Endothelial cell of umbilical vein (primary cell): ENCODE measurements at regions not wholly inside any gene's neighbourhood (a gene's known extent, or its start where the extent isn't known, plus 50 kb on each side); places are given as distances from the start of the nearest gene placed in this dataset.

ENCODE experiments used
- BruUV-seq: library from RNA; stranded (reverse); fragments of 400-500 nt; replicated peaks from 2 replicates; lab custom pipeline; 2021; lab: Mats Ljungman, UMichigan
- CTCF ChIA-PET: fragments of 300-600, 350-600 bp; sonication (Branson Sonifier 250); formaldehyde crosslinking; loops from one replicate; lab custom pipeline; 2021; ENCODE audit warnings: antibody characterized with exemption, inconsistent platforms; lab: Charles Lee
- POLR2A ChIA-PET: fragments of 300-600, 350-600 bp; sonication (Branson Sonifier 250); formaldehyde crosslinking; loops from one replicate; lab custom pipeline; 2021; ENCODE audit warnings: antibody characterized with exemption, inconsistent platforms; lab: Charles Lee
- DNase-seq: peaks from one replicate; pipeline ENCODE4 v3.0.0-alpha.2; 2011; ENCODE audit warnings: low read depth, low spot score
- FAIRE-seq: peaks from 2 replicates; lab custom pipeline; 2011; peaks lifted over from hg19 to GRCh38; lab: Jason Lieb, UNC
- H2AFZ ChIP-seq: 2 replicates; pipeline ENCODE4 v1.6.0; 2012; ENCODE audit warnings: low read depth, low read length, control low read depth, inconsistent platforms
- H3K27ac ChIP-seq: 2 replicates; pipeline ENCODE4 v1.5.1; 2011; ENCODE audit warnings: low read depth, mild to moderate bottlenecking, control low read depth, low read length, moderate library complexity; ENCODE audit not compliant: insufficient read depth
- H3K27me3 ChIP-seq, 2 experiments: 2 replicates each; pipeline versions ENCODE4 v1.6.0 to v1.6.1; 2011; ENCODE audit warnings: low read length in 2 of 2, mixed read lengths in 1 of 2; ENCODE audit not compliant: control insufficient read depth in 2 of 2, insufficient read depth in 2 of 2
- H3K36me3 ChIP-seq, 2 experiments: 2 replicates in 1 of 2; 3 replicates in 1 of 2; pipeline ENCODE4 v1.5.1; 2011; ENCODE audit warnings: low read length in 2 of 2, mild to moderate bottlenecking in 1 of 2, moderate library complexity in 1 of 2; ENCODE audit not compliant: control insufficient read depth in 2 of 2, insufficient read depth in 2 of 2; ENCODE audit errors: extremely low read depth in 1 of 2
- H3K4me1 ChIP-seq: 3 replicates; pipeline ENCODE4 v1.5.1; 2011; ENCODE audit warnings: mild to moderate bottlenecking, low read length; ENCODE audit not compliant: control insufficient read depth, insufficient read depth; ENCODE audit errors: extremely low read depth
- H3K4me2 ChIP-seq: 2 replicates; pipeline ENCODE4 v1.6.1; 2011; ENCODE audit warnings: low read length, control low read depth, mixed read lengths; ENCODE audit not compliant: insufficient read depth
- H3K4me3 ChIP-seq, 3 experiments: fragments of 200-600 bp in 1 of 3; sonication (generic), shearing (Covaris generic) in 1 of 3; replicated peaks in 1 of 3; 2 replicates each; pipeline ENCODE4 v1.5.1; 2011 to 2016; ENCODE audit warnings: control low read depth in 3 of 3, low read length in 3 of 3, mild to moderate bottlenecking in 2 of 3, inconsistent platforms in 1 of 3, low read depth in 1 of 3, moderate library complexity in 1 of 3; ENCODE audit not compliant: insufficient read depth in 1 of 3
- H3K79me2 ChIP-seq: 2 replicates; pipeline ENCODE4 v1.6.0; 2012; ENCODE audit warnings: low read length, inconsistent platforms; ENCODE audit not compliant: control insufficient read depth, insufficient read depth
- H3K9ac ChIP-seq: replicated peaks from 2 replicates; pipeline ENCODE3; 2011; ENCODE audit warnings: low read length, control low read depth; ENCODE audit not compliant: insufficient read depth; ENCODE audit errors: extremely low read depth
- H3K9me1 ChIP-seq: replicated peaks from 3 replicates; pipeline ENCODE4 v1.6.0; 2011; ENCODE audit warnings: mild to moderate bottlenecking, low read length; ENCODE audit not compliant: control insufficient read depth, insufficient read depth; ENCODE audit errors: extremely low read depth
- H3K9me3 ChIP-seq: replicated peaks from 2 replicates; pipeline ENCODE4 v1.5.1; 2012; ENCODE audit warnings: low read length, inconsistent platforms; ENCODE audit not compliant: control insufficient read depth, insufficient read depth
- H4K20me1 ChIP-seq: replicated peaks from 2 replicates; pipeline ENCODE3; 2011; ENCODE audit warnings: mild to moderate bottlenecking, low read length; ENCODE audit not compliant: control insufficient read depth, insufficient read depth; ENCODE audit errors: extremely low read depth
- CTCF ChIP-seq, 2 donors: IDR thresholded peaks; 1 replicate in 1 of 2; 2 replicates in 1 of 2; pipeline ENCODE4 v1.5.1; 2011; ENCODE audit warnings: low read length in 2 of 2, mild to moderate bottlenecking in 2 of 2, moderate library complexity in 2 of 2, control low read depth in 1 of 2, inconsistent platforms in 1 of 2, low read depth in 1 of 2; ENCODE audit not compliant: insufficient read depth in 1 of 2; ENCODE audit errors: extremely low read depth in 1 of 2
- EZH2 ChIP-seq: IDR thresholded peaks from 2 replicates; pipeline ENCODE4 v1.6.1; 2012; ENCODE audit warnings: borderline replicate concordance, low read depth, mild to moderate bottlenecking, moderate library complexity, low read length, inconsistent platforms; ENCODE audit not compliant: severe bottlenecking
- FOS ChIP-seq: IDR thresholded peaks from 2 replicates; pipeline ENCODE4 v1.6.1; 2011; ENCODE audit warnings: mild to moderate bottlenecking, low read length, moderate library complexity, borderline replicate concordance; ENCODE audit not compliant: insufficient read depth
- GATA2 ChIP-seq: IDR thresholded peaks from 2 replicates; pipeline ENCODE4 v1.7.0; 2011; ENCODE audit warnings: low read depth, mild to moderate bottlenecking, moderate library complexity, mixed read lengths, low read length; ENCODE audit not compliant: insufficient read length, insufficient read depth
- JUN ChIP-seq: IDR thresholded peaks from 2 replicates; pipeline ENCODE4 v1.6.1; 2011; ENCODE audit warnings: borderline replicate concordance, low read depth; ENCODE audit not compliant: insufficient read length, insufficient read depth
- MAX ChIP-seq: IDR thresholded peaks from 2 replicates; pipeline ENCODE4 v1.6.1; 2011; ENCODE audit not compliant: insufficient read depth, insufficient read length
- MYC ChIP-seq: IDR thresholded peaks from one replicate; pipeline ENCODE4 v1.6.1; 2011; ENCODE audit warnings: mild to moderate bottlenecking, low read depth, low read length
- POLR2A ChIP-seq: IDR thresholded peaks from 2 replicates; pipeline ENCODE4 v1.6.1; 2012; ENCODE audit warnings: low read depth, mild to moderate bottlenecking, control low read depth, low read length
- POLR2AphosphoS5 ChIP-seq: IDR thresholded peaks from 2 replicates; pipeline ENCODE4 v1.6.1; 2012; ENCODE audit warnings: low read depth, mild to moderate bottlenecking, control low read depth, low read length, moderate library complexity; ENCODE audit not compliant: insufficient read depth
- dilution Hi-C: fragments of 300-500 bp; cut with MboI; formaldehyde crosslinking; loops from one replicate; pipeline ENCODE4 v1.15.0; 2019; ENCODE audit warnings: low sequenced_read_pairs; ENCODE audit not compliant: extremely low pct_ligation_motif_present
- intact Hi-C: fragments of 100-400 bp; cut with micrococcal nuclease; formaldehyde crosslinking; loops from one replicate; pipeline ENCODE4 v1.10.0; 2022

- no TSS peak for BruUV-seq
- H3K27me3 ChIP-seq = no peaks in the 10 kb centered on the region
- DNase-seq (no peak), FAIRE-seq (no peak)
- H3K9me3 ChIP-seq = peaks cover 3% of the 10 kb centered on the region
- ChIA-PET CTCF (no interaction called here), POLR2A (no interaction called here)
- H3K4me3 ChIP-seq = no peak overlapping the region
- H4K20me1 ChIP-seq = no peaks in the 10 kb centered on the region
- dilution Hi-C loops (no loop called here), intact Hi-C loops (no loop called here)
- H2AFZ ChIP-seq = no peak overlapping the region
- H3K4me1 ChIP-seq = no peaks in the 10 kb centered on the region
- no peak overlapping the region for H3K9ac ChIP-seq
- no peaks in the 10 kb centered on the region for H3K9me1 ChIP-seq
- no peak overlapping the region for H3K4me2 ChIP-seq
- H3K36me3 ChIP-seq = no peaks in the 10 kb centered on the region
- H3K27ac ChIP-seq = no peak overlapping the region
- no peaks in the 10 kb centered on the region for H3K79me2 ChIP-seq
- no peak for TF ChIP-seq MAX
- TF ChIP-seq GATA2 = no peak
- no peak for TF ChIP-seq CTCF (IDR thresholded peaks at IDR 0.05; ENCODE audit: extremely low read depth in 1 of 2, insufficient read depth in 1 of 2, low read depth in 1 of 2, low read length in 2 of 2)
- no peak for TF ChIP-seq MYC
- no peak for TF ChIP-seq FOS
- no peak for TF ChIP-seq POLR2A
- TF ChIP-seq JUN = no peak
- TF ChIP-seq EZH2 = no peak
- TF ChIP-seq POLR2AphosphoS5 = no peak
These were observed 620.6 kb downstream of the GALR1 start for GRCh38 chr18:77870199-77870598.
